HepG2 (cell line): ENCODE measurements at regions not wholly inside any gene's neighbourhood (a gene's known extent, or its start where the extent isn't known, plus 50 kb on each side); places are given as distances from the start of the nearest gene placed in this dataset.

Source experiments
- ATAC-seq: fragments of 200-7000 bp; cut with Tn5 transposase; 3 replicates; pipeline ENCODE4 v1.9.1; 2020; ENCODE audit warnings: mild to moderate bottlenecking, moderate library complexity
- BruUV-seq: library from RNA; stranded (reverse); fragments of 400-500 nt; replicated peaks from 2 replicates; lab custom pipeline; 2021; lab: Mats Ljungman, UMichigan
- CTCF ChIA-PET: fragments of 300-600 bp; formaldehyde crosslinking; extraction: SDS; loops from one replicate; lab custom pipeline; 2021; ENCODE audit warnings: low total read pairs, inconsistent platforms, low intra/inter-chr PET ratio; lab: Yijun Ruan, JAX
- POLR2A ChIA-PET: fragments of 350-600 bp; sonication (Branson Sonifier 250); formaldehyde crosslinking; loops from one replicate; lab custom pipeline; 2020; ENCODE audit warnings: antibody characterized with exemption, inconsistent platforms; lab: Yijun Ruan, JAX
- DNase-seq: peaks from one replicate; pipeline ENCODE4 v3.0.0-alpha.2; 2015; ENCODE audit warnings: low spot score
- FAIRE-seq: peaks from 3 replicates; lab custom pipeline; 2011; peaks lifted over from hg19 to GRCh38; lab: Jason Lieb, UNC
- H2AFZ ChIP-seq: one replicate; pipeline ENCODE4 v1.6.1; 2011; ENCODE audit warnings: low read length, inconsistent platforms
- H3K27ac ChIP-seq: fragments of 300-600 bp; 3 replicates; pipeline ENCODE4 v1.8.0; 2011; ENCODE audit warnings: mixed run types, mild to moderate bottlenecking, mixed read lengths, low read length, inconsistent platforms; ENCODE audit not compliant: insufficient read depth; ENCODE audit errors: extremely low read length
- H3K27me3 ChIP-seq, 2 experiments: fragments of 200-600 bp in 1 of 2; 2 replicates in 1 of 2; 3 replicates in 1 of 2; pipeline versions ENCODE4 v1.6.0 to v1.8.0; 2011; ENCODE audit warnings: low read length in 2 of 2, mild to moderate bottlenecking in 2 of 2, moderate library complexity in 2 of 2, inconsistent platforms in 1 of 2; ENCODE audit not compliant: insufficient read depth in 2 of 2, control insufficient read depth in 1 of 2
- H3K36me3 ChIP-seq, 2 experiments: fragments of 200-600 bp in 1 of 2; replicated peaks in 1 of 2; 2 replicates in 1 of 2; 3 replicates in 1 of 2; pipeline versions ENCODE4 v1.5.1 to v1.8.0; 2011; ENCODE audit warnings: low read length in 2 of 2, inconsistent platforms in 1 of 2; ENCODE audit not compliant: insufficient read depth in 2 of 2, control insufficient read depth in 1 of 2
- H3K4me1 ChIP-seq: 2 replicates; pipeline ENCODE4 v1.5.1; 2012; ENCODE audit warnings: low read length, inconsistent platforms; ENCODE audit not compliant: insufficient read depth
- H3K4me2 ChIP-seq: 2 replicates; pipeline ENCODE4 v1.6.0; 2011; ENCODE audit warnings: low read depth, low read length, inconsistent platforms
- H3K4me3 ChIP-seq, 3 experiments: fragments of 200-600 bp in 1 of 3; sonication (generic), shearing (Covaris generic) in 1 of 3; replicated peaks in 1 of 3; 2 replicates each; pipeline ENCODE4 v1.5.1; 2011 to 2016; ENCODE audit warnings: low read length in 3 of 3, inconsistent platforms in 2 of 3, low read depth in 2 of 3, mild to moderate bottlenecking in 2 of 3, control low read depth in 1 of 3, mixed read lengths in 1 of 3; ENCODE audit not compliant: insufficient read depth in 1 of 3
- H3K79me2 ChIP-seq: one replicate; pipeline ENCODE4 v1.6.1; 2011; ENCODE audit warnings: low read length, inconsistent platforms; ENCODE audit not compliant: insufficient read depth
- H3K9ac ChIP-seq: 2 replicates; pipeline ENCODE4 v1.6.0; 2011; ENCODE audit warnings: mild to moderate bottlenecking, low read depth, low read length, inconsistent platforms; ENCODE audit not compliant: insufficient read depth
- H3K9me3 ChIP-seq: 2 replicates; pipeline ENCODE4 v1.5.1; 2012; ENCODE audit warnings: mild to moderate bottlenecking, low read length
- H4K20me1 ChIP-seq: 2 replicates; pipeline ENCODE4 v1.6.0; 2011; ENCODE audit warnings: inconsistent platforms, mild to moderate bottlenecking, low read length, moderate library complexity; ENCODE audit not compliant: insufficient read depth
- ARID3A ChIP-seq: IDR thresholded peaks from 2 replicates; pipeline ENCODE4 v1.6.1; 2012; ENCODE audit warnings: low read depth, low read length, improper control_type of control experiment
- DNMT3B ChIP-seq: conservative IDR thresholded peaks from 2 replicates; pipeline ENCODE4 v1.6.1; 2016; ENCODE audit warnings: missing biosample characterization, control low read depth
- FOXJ3 ChIP-seq: sonication (generic); formaldehyde crosslinking; IDR thresholded peaks from 2 replicates; pipeline ENCODE4 v1.4.0; 2020; ENCODE audit warnings: missing genetic modification reagents, mild to moderate bottlenecking, borderline replicate concordance
- GATA4 ChIP-seq: sonication (generic); IDR thresholded peaks from 2 replicates; pipeline ENCODE4 v1.6.1; 2016; ENCODE audit warnings: antibody characterized with exemption, low read depth, borderline replicate concordance
- HMG20A ChIP-seq: IDR thresholded peaks from 2 replicates; pipeline ENCODE4 v1.6.1; 2016; ENCODE audit warnings: borderline replicate concordance
- IRF1 ChIP-seq: sonication (generic); formaldehyde crosslinking; IDR thresholded peaks from 2 replicates; pipeline ENCODE4 v1.4.0; 2020; ENCODE audit warnings: low read depth, mild to moderate bottlenecking, missing genetic modification reagents
- KDM6A ChIP-seq: IDR thresholded peaks from 2 replicates; pipeline ENCODE4 v1.6.1; 2016; ENCODE audit warnings: low read depth
- MEIS1 ChIP-seq: sonication (generic); formaldehyde crosslinking; IDR thresholded peaks from 2 replicates; pipeline ENCODE4 v1.9.0; 2021; ENCODE audit warnings: mild to moderate bottlenecking, missing genetic modification reagents, moderate library complexity, borderline replicate concordance
- NFE2L1 ChIP-seq: sonication (generic); formaldehyde crosslinking; IDR thresholded peaks from 2 replicates; pipeline ENCODE4 v1.4.0; 2020; ENCODE audit warnings: missing genetic modification reagents, mild to moderate bottlenecking, borderline replicate concordance
- POLR2A ChIP-seq, 2 experiments: IDR thresholded peaks; 2 replicates each; pipeline ENCODE4 v1.6.1; 2011; ENCODE audit warnings: low read depth in 2 of 2, low read length in 2 of 2, mild to moderate bottlenecking in 1 of 2, moderate library complexity in 1 of 2; ENCODE audit not compliant: insufficient read depth in 1 of 2
- SIN3A ChIP-seq: IDR thresholded peaks from 2 replicates; pipeline ENCODE4 v1.6.1; 2011; ENCODE audit warnings: low read depth, mild to moderate bottlenecking, control low read depth, low read length, borderline replicate concordance
- TSC22D2 ChIP-seq: sonication (generic); formaldehyde crosslinking; IDR thresholded peaks from 2 replicates; pipeline ENCODE4 v1.5.1; 2020; ENCODE audit warnings: missing genetic modification reagents, mild to moderate bottlenecking, borderline replicate concordance
- ZBTB20 ChIP-seq: sonication (generic); formaldehyde crosslinking; IDR thresholded peaks from 2 replicates; pipeline ENCODE4 v1.8.1; 2023; ENCODE audit warnings: missing genetic modification reagents, low read depth, mild to moderate bottlenecking, borderline replicate concordance
- ZNF337 ChIP-seq: sonication (generic); formaldehyde crosslinking; IDR thresholded peaks from 2 replicates; pipeline ENCODE4 v1.5.1; 2020; ENCODE audit warnings: missing genetic modification reagents, low read depth, mild to moderate bottlenecking, borderline replicate concordance
- ZNF350 ChIP-seq: sonication (generic); formaldehyde crosslinking; IDR thresholded peaks from 2 replicates; pipeline ENCODE4 v1.4.0; 2020; ENCODE audit warnings: mild to moderate bottlenecking, low read depth, missing genetic modification reagents, borderline replicate concordance
- ZNF570 ChIP-seq: sonication (generic); formaldehyde crosslinking; IDR thresholded peaks from 2 replicates; pipeline ENCODE4 v1.4.0; 2020; ENCODE audit warnings: mild to moderate bottlenecking, missing genetic modification reagents, borderline replicate concordance
- WGBS: methylation state at CpG from one replicate; pipeline ENCODE4 v1.1.6; 2017; ENCODE audit warnings: low lambda C conversion rate; 5-methylcytosine and 5-hydroxymethylcytosine counted together
- in situ Hi-C: cut with HindIII; loops from 2 replicates; pipeline ENCODE4 v1.10.0; 2017; ENCODE audit warnings: low pct_unique_long_range_greater_than_20kb; ENCODE audit not compliant: extremely low pct_ligation_motif_present
- intact Hi-C: fragments of 100-400 bp; cut with micrococcal nuclease; formaldehyde crosslinking; loops from one replicate; pipeline ENCODE4 v1.10.0; 2022; ENCODE audit not compliant: unreplicated experiment
- TF ChIP-seq, protein P1 (sequence below): sonication (generic); formaldehyde crosslinking; IDR thresholded peaks from 2 replicates; pipeline ENCODE4 v1.5.0; 2020; ENCODE audit warnings: missing genetic modification reagents

DNA sequence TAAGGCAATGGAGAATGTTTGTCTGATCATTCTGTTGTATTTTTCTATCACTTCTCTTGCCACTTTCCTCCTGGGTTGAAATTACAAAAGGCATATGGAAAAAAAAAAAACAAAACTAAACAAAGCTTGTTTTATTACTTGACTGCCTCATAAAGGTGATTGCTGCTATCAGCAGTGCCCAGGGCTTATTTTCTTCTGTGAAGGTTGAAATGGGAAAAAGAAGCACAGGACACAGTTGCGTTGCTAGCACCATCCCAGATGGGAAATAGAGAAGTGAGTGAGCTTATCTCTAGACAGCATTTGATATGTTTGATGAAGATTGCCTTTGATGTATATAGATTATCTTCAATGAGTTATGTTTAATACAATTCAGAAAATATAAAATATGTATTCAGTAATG lies 633.8 kb upstream of the ZNF804A start:
- Histone ChIP-seq H3K4me2 (no peak overlapping the region), H3K9me3 (no peaks in the 10 kb centered on the region), H3K4me3 (no peak overlapping the region), H3K4me1 (no peaks in the 10 kb centered on the region), H3K79me2 (no peaks in the 10 kb centered on the region), H3K27ac (no peak overlapping the region), H3K9ac (no peak overlapping the region), H3K36me3 (no peaks in the 10 kb centered on the region), H3K27me3 (no peaks in the 10 kb centered on the region), H4K20me1 (no peaks in the 10 kb centered on the region), H2AFZ (no peak overlapping the region)
- BruUV-seq: no TSS peak
- POLR2A ChIA-PET: no interaction called here
- TF ChIP-seq TSC22D2 (CRISPR knock-in tag) (no peak), MEIS1 (no peak), ZNF570 (CRISPR knock-in tag) (no peak), KDM6A (CRISPR knock-in tag) (no peak), NFE2L1 (CRISPR knock-in tag) (no peak), ZBTB20 (CRISPR knock-in tag) (no peak), DNMT3B (CRISPR knock-in tag) (no peak), SIN3A (no peak), ZNF350 (CRISPR knock-in tag) (no peak)
- in situ Hi-C loops (no loop called here), intact Hi-C loops (no loop called here)
- DNase-seq (no peak), FAIRE-seq (no peak), ATAC-seq (no peak)
- CTCF ChIA-PET: no interaction called here
- WGBS: 0% methylated on average over 1 of the region's 1 CpG

GRCh38 chr2:183967756-183968155 lies 630.6 kb upstream of the ZNF804A start:
- Histone ChIP-seq H4K20me1 (no peaks in the 10 kb centered on the region), H3K79me2 (no peaks in the 10 kb centered on the region), H3K4me1 (no peaks in the 10 kb centered on the region), H2AFZ (no peak overlapping the region), H3K36me3 (no peaks in the 10 kb centered on the region), H3K27me3 (no peaks in the 10 kb centered on the region), H3K4me2 (no peak overlapping the region), H3K4me3 (no peak overlapping the region), H3K9me3 (0 out of 2 replicates have a peak, but pooled peaks cover 2% of the 10 kb centered on the region), H3K9ac (no peak overlapping the region), H3K27ac (no peak overlapping the region)
- no TSS peak for BruUV-seq
- FAIRE-seq: no peak
- intact Hi-C loops: no loop called here
- ATAC-seq: no peak
- in situ Hi-C loops: no loop called here
- CTCF ChIA-PET: no interaction called here
- 33% methylated on average over 6 of the region's 6 CpGs for WGBS
- DNase-seq: no peak
- POLR2A ChIA-PET: no interaction called here
- TF ChIP-seq, protein P1, sequence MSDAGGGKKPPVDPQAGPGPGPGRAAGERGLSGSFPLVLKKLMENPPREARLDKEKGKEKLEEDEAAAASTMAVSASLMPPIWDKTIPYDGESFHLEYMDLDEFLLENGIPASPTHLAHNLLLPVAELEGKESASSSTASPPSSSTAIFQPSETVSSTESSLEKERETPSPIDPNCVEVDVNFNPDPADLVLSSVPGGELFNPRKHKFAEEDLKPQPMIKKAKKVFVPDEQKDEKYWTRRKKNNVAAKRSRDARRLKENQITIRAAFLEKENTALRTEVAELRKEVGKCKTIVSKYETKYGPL: no peak
- no peak for TF ChIP-seq GATA4
- no peak for TF ChIP-seq ARID3A
- no peak for TF ChIP-seq POLR2A (IDR thresholded peaks at IDR 0.05; ENCODE audit: insufficient read depth in 1 of 2, low read depth in 2 of 2, low read length in 2 of 2)
- no peak for TF ChIP-seq FOXJ3 (CRISPR knock-in tag)
- TF ChIP-seq ZNF337 (CRISPR knock-in tag): no peak
- no peak for TF ChIP-seq HMG20A (CRISPR knock-in tag)
- no peak for TF ChIP-seq IRF1 (CRISPR knock-in tag)
